ENCODE measurements at regions not wholly inside any gene's neighbourhood (a gene's known extent, or its start where the extent isn't known, plus 50 kb on each side); places are given as distances from the start of the nearest gene placed in this dataset.

- DNase-seq (ENCODE audit: low spot score) = no peak
These were observed 94.2 kb upstream of the CTNND2 start for GRCh38 chr5:11998397-11998796.

GRCh38 chr5:11997942-11998341 lies 93.7 kb upstream of the CTNND2 start:
- DNase-seq (ENCODE audit: low spot score) = no peak

- DNase-seq (ENCODE audit: low spot score) = no peak
These were observed 88.3 kb upstream of the CTNND2 start for GRCh38 chr5:11992518-11992917.

- no peak for DNase-seq (ENCODE audit: low spot score)
These were observed 81.7 kb upstream of the CTNND2 start for GRCh38 chr5:11985993-11986392.

GRCh38 chr5:11984196-11984595 lies 80.0 kb upstream of the CTNND2 start:
- DNase-seq (ENCODE audit: low spot score) = no peak

- no peak for DNase-seq (ENCODE audit: low spot score)
These were observed 77.7 kb upstream of the CTNND2 start for GRCh38 chr5:11981986-11982385.

GRCh38 chr5:11977904-11978303 lies 73.7 kb upstream of the CTNND2 start:
- no peak for DNase-seq (ENCODE audit: low spot score)

GRCh38 chr5:11973469-11973868 lies 69.2 kb upstream of the CTNND2 start:
- no peak for DNase-seq (ENCODE audit: low spot score)

GRCh38 chr5:11963227-11963626 lies 59.0 kb upstream of the CTNND2 start:
- DNase-seq (ENCODE audit: low spot score) = no peak

- no peak for DNase-seq (ENCODE audit: low spot score)
These were observed 57.9 kb upstream of the CTNND2 start for GRCh38 chr5:11962122-11962521.

GRCh38 chr5:11958321-11958720 lies 54.1 kb upstream of the CTNND2 start:
- no peak for DNase-seq (ENCODE audit: low spot score)

GRCh38 chr5:11955331-11955730 lies 51.1 kb upstream of the CTNND2 start:
- DNase-seq (ENCODE audit: low spot score) = no peak
